HepG2 (cell line): ENCODE measurements at regions not wholly inside any gene's neighbourhood (a gene's known extent, or its start where the extent isn't known, plus 50 kb on each side); places are given as distances from the start of the nearest gene placed in this dataset.

Source experiments
- CHD4 ChIP-seq: fragments of 200-600 bp; sonication (generic); IDR thresholded peaks from 2 replicates; pipeline ENCODE4 v1.7.0; 2017; ENCODE audit warnings: mild to moderate bottlenecking, low read length, borderline replicate concordance
- CTCF ChIP-seq: sonication (generic); formaldehyde crosslinking; IDR thresholded peaks from 2 replicates; pipeline ENCODE4 v1.5.0; 2020; ENCODE audit warnings: mild to moderate bottlenecking, missing genetic modification reagents, moderate library complexity
- ESRRA ChIP-seq: sonication (generic); formaldehyde crosslinking; IDR thresholded peaks from 2 replicates; pipeline ENCODE4 v1.5.1; 2020; ENCODE audit warnings: mild to moderate bottlenecking, low read depth, missing genetic modification reagents
- FOXA3 ChIP-seq: IDR thresholded peaks from 2 replicates; pipeline ENCODE4 v1.6.1; 2016; ENCODE audit warnings: missing genetic modification reagents, missing compliant biosample characterization
- MAX ChIP-seq: IDR thresholded peaks from 2 replicates; pipeline ENCODE4 v1.6.1; 2012; ENCODE audit warnings: inconsistent platforms
- MYC ChIP-seq: sonication (generic); formaldehyde crosslinking; IDR thresholded peaks from 2 replicates; pipeline ENCODE4 v1.9.0; 2021; ENCODE audit warnings: missing genetic modification reagents, borderline replicate concordance
- PHF8 ChIP-seq: sonication (generic); formaldehyde crosslinking; IDR thresholded peaks from 2 replicates; pipeline ENCODE4 v1.5.0; 2020; ENCODE audit warnings: missing genetic modification reagents
- POGK ChIP-seq: sonication (generic); formaldehyde crosslinking; conservative IDR thresholded peaks from 2 replicates; pipeline ENCODE4 v1.8.0; 2022; ENCODE audit warnings: mild to moderate bottlenecking, moderate library complexity, missing genetic modification reagents
- REPIN1 ChIP-seq: sonication (generic); formaldehyde crosslinking; IDR thresholded peaks from 2 replicates; pipeline ENCODE4 v1.8.0; 2022; ENCODE audit warnings: missing genetic modification reagents, low read depth, mild to moderate bottlenecking, borderline replicate concordance
- TAF1 ChIP-seq: sonication (generic); formaldehyde crosslinking; IDR thresholded peaks from 2 replicates; pipeline ENCODE4 v1.4.0; 2020; ENCODE audit warnings: missing genetic modification reagents
- TARDBP ChIP-seq: sonication (generic); formaldehyde crosslinking; IDR thresholded peaks from 2 replicates; pipeline ENCODE4 v1.8.0; 2022; ENCODE audit warnings: mild to moderate bottlenecking, missing genetic modification reagents
- UBTF ChIP-seq: sonication (generic); formaldehyde crosslinking; IDR thresholded peaks from 2 replicates; pipeline ENCODE4 v1.4.0; 2020; ENCODE audit warnings: mild to moderate bottlenecking, missing genetic modification reagents
- ZBTB21 ChIP-seq: sonication (generic); formaldehyde crosslinking; IDR thresholded peaks from 2 replicates; pipeline ENCODE4 v1.4.0; 2020; ENCODE audit warnings: missing genetic modification reagents

- no peak for TF ChIP-seq MYC (CRISPR knock-in tag)
- no peak for TF ChIP-seq CHD4
- no peak for TF ChIP-seq PHF8 (CRISPR knock-in tag)
- no peak for TF ChIP-seq UBTF (CRISPR knock-in tag)
- TF ChIP-seq MAX, result no peak
- no peak for TF ChIP-seq TAF1
- no peak for TF ChIP-seq ZBTB21
- TF ChIP-seq CTCF (CRISPR knock-in tag), result no peak
- no peak for TF ChIP-seq POGK
- TF ChIP-seq REPIN1 (CRISPR knock-in tag), result no peak
- TF ChIP-seq FOXA3 (CRISPR knock-in tag), result no peak
- no peak for TF ChIP-seq ESRRA (CRISPR knock-in tag)
- no peak for TF ChIP-seq TARDBP (CRISPR knock-in tag)
These were observed 336.7 kb upstream of the ATP5MC3 start for GRCh38 chr2:175518206-175518605.
